GM12873 (cell line): ENCODE measurements at regions not wholly inside any gene's neighbourhood (a gene's known extent, or its start where the extent isn't known, plus 50 kb on each side); places are given as distances from the start of the nearest gene placed in this dataset.

Experiments
- CTCF ChIP-seq: IDR thresholded peaks from 2 replicates; pipeline ENCODE4 v1.5.1; 2012; ENCODE audit warnings: low read depth, mild to moderate bottlenecking, moderate library complexity, low read length, control low read depth; ENCODE audit not compliant: insufficient read depth; ENCODE audit errors: missing control alignments

DNA sequence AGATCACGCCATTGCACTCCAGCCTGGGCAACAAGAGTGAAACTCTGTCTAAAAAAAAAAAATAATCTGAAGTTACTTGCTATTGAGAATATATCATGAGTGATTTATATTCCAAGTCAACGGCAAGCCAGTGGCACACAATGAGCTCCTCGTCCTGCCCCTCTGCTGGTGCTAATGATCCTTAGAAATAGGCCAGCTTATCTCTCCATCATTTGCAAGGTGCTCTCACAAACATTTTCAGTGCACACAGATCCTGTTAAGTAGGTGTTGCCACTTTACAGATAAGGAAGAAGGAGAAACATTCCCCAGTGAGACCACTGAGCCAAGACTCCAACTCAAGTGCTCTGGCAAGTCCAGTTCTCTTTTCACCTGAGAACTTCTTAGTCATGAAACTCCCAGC, 91.3 kb upstream of the GPR45 start:
- no peak for TF ChIP-seq CTCF

GRCh38 chr2:105154119-105154818, 87.3 kb upstream of the GPR45 start:
- TF ChIP-seq CTCF, result no peak

- no peak for TF ChIP-seq CTCF
Observed at GRCh38 chr2:105156166-105156565, 85.4 kb upstream of the GPR45 start.

DNA sequence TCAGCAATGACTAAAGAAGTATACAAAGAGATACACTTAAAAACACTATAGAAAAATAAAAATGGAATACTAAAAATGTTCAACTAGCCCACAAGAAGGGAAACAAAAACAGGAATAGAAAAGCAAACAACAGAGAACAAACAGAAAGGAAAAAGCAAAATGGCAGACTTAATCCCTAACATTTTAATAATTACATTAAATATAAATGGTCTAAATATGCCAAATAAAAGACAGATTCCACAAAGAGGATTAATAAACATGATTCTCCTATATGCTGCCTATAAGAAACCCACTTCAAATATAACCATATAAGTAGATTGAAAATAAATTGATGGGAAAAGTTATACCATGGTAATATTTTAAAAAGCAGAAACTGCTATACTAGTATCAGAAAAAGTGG, 83.5 kb upstream of the GPR45 start:
- TF ChIP-seq CTCF, result no peak

- TF ChIP-seq CTCF, result no peak
Observed at GRCh38 chr2:105166688-105167087, 74.9 kb upstream of the GPR45 start.

DNA sequence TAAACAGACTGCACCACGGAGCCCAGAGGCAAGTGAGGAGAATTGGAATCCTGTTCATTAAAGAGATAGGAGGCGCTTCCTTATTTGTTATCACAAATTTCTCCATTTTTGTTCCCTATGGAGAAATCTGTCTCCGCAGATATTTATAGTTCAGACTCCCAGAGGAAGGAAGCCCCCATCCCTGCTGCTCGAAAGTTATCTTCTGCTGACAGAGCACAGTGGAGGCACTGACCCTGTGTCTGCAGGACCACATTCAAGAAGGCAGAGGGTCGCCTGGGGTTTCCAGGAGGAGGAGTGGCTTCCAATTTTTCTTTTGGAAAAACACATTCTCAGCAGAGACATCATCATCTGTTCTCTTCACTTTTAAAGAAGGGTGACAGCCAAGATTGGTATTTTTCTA, 73.0 kb upstream of the GPR45 start:
- no peak for TF ChIP-seq CTCF

- TF ChIP-seq CTCF, result no peak
Observed at GRCh38 chr2:105175231-105175630, 66.3 kb upstream of the GPR45 start.

DNA sequence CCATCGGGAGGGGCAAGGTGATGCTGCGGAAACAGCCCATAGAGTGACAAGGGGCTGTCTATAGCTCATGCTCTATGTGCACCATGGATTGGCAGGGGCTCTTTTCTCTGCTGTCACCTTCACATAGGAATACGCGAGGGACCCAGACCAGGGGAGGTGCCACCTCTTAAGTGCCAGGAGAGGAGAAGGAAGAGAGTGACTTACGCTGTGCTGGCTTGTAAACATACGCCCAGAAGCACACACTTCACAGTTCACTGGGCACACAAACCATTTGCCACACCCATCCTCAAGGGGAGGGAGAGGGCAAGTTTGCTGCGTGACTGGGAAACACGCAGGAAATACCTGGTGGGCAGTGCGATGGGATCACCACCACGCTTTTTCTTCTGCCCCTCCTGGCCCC, 65.1 kb upstream of the GPR45 start:
- TF ChIP-seq CTCF, result no peak
